ENCODE measurements at regions not wholly inside any gene's neighbourhood (a gene's known extent, or its start where the extent isn't known, plus 50 kb on each side); places are given as distances from the start of the nearest gene placed in this dataset.

- 90 to 97% methylated on average over 1 of the region's 1 CpG for WGBS, 2 donors
- TF ChIP-seq, protein P1, sequence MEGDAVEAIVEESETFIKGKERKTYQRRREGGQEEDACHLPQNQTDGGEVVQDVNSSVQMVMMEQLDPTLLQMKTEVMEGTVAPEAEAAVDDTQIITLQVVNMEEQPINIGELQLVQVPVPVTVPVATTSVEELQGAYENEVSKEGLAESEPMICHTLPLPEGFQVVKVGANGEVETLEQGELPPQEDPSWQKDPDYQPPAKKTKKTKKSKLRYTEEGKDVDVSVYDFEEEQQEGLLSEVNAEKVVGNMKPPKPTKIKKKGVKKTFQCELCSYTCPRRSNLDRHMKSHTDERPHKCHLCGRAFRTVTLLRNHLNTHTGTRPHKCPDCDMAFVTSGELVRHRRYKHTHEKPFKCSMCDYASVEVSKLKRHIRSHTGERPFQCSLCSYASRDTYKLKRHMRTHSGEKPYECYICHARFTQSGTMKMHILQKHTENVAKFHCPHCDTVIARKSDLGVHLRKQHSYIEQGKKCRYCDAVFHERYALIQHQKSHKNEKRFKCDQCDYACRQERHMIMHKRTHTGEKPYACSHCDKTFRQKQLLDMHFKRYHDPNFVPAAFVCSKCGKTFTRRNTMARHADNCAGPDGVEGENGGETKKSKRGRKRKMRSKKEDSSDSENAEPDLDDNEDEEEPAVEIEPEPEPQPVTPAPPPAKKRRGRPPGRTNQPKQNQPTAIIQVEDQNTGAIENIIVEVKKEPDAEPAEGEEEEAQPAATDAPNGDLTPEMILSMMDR (IDR thresholded peaks at IDR 0.05): no peak
- TF ChIP-seq POLR2A (IDR thresholded peaks at IDR 0.05): no peak
- no peak overlapping the region for H3K4me3 ChIP-seq (ENCODE audit: low read depth, poor library complexity, severe bottlenecking)
- intact Hi-C loops (cut with DNase I; ENCODE audit: low total_unique reads): no loop called here
- no peak for DNase-seq (ENCODE audit: low spot score in 2 of 2)
Measured at GRCh38 chr21:16269476-16269875, 539.7 kb downstream of the USP25 start.

- intact Hi-C loops (cut with DNase I; ENCODE audit: low total_unique reads): no loop called here
- TF ChIP-seq, protein P1 (IDR thresholded peaks at IDR 0.05): no peak
- TF ChIP-seq POLR2A (IDR thresholded peaks at IDR 0.05): no peak
- peak in 1 of 2 donors; percentile 86 for DNase-seq (ENCODE audit: low spot score in 2 of 2)
- 40 to 48% methylated on average over 15 of the region's 15 CpGs for WGBS, 2 donors
- H3K4me3 ChIP-seq (ENCODE audit: low read depth, poor library complexity, severe bottlenecking): no peak overlapping the region
Measured at GRCh38 chr21:16279731-16280581, 550.2 kb downstream of the USP25 start.

GRCh38 chr21:16280686-16281091, 550.9 kb downstream of the USP25 start:
- intact Hi-C loops (cut with DNase I; ENCODE audit: low total_unique reads): no loop called here
- TF ChIP-seq, protein P1 (IDR thresholded peaks at IDR 0.05): no peak
- no peak for TF ChIP-seq POLR2A (IDR thresholded peaks at IDR 0.05)
- H3K4me3 ChIP-seq (ENCODE audit: low read depth, poor library complexity, severe bottlenecking): no peak overlapping the region
- DNase-seq (ENCODE audit: low spot score in 2 of 2): no peak
- WGBS, 2 donors: 45 to 52% methylated on average over 2 of the region's 2 CpGs

GRCh38 chr21:16283516-16283915, 553.7 kb downstream of the USP25 start:
- WGBS, 2 donors: 95 to 98% methylated on average over 2 of the region's 2 CpGs
- H3K4me3 ChIP-seq (ENCODE audit: low read depth, poor library complexity, severe bottlenecking): no peak overlapping the region
- no peak for DNase-seq (ENCODE audit: low spot score in 2 of 2)
- intact Hi-C loops (cut with DNase I; ENCODE audit: low total_unique reads): no loop called here
- TF ChIP-seq, protein P1 (IDR thresholded peaks at IDR 0.05): no peak
- TF ChIP-seq POLR2A (IDR thresholded peaks at IDR 0.05): no peak

GRCh38 chr21:16285605-16286126, 555.9 kb downstream of the USP25 start:
- TF ChIP-seq, protein P1 (IDR thresholded peaks at IDR 0.05): no peak
- TF ChIP-seq POLR2A (IDR thresholded peaks at IDR 0.05): no peak
- no peak overlapping the region for H3K4me3 ChIP-seq (ENCODE audit: low read depth, poor library complexity, severe bottlenecking)
- WGBS, 2 donors: 53 to 60% methylated on average over 5 of the region's 5 CpGs
- no peak for DNase-seq (ENCODE audit: low spot score in 2 of 2)
- intact Hi-C loops (cut with DNase I; ENCODE audit: low total_unique reads): no loop called here
